ENCODE measurements at regions not wholly inside any gene's neighbourhood (a gene's known extent, or its start where the extent isn't known, plus 50 kb on each side); places are given as distances from the start of the nearest gene placed in this dataset.

- H3K4me2 ChIP-seq (ENCODE audit: low read length): peak overlapping the region; percentile 67
- TF ChIP-seq YY1 (IDR thresholded peaks at IDR 0.05; ENCODE audit: extremely low read depth, insufficient replicate concordance, low read depth, low read length): no peak
- no peak for TF ChIP-seq POLR2A (IDR thresholded peaks at IDR 0.05; ENCODE audit: borderline replicate concordance, extremely low read depth, insufficient read depth, insufficient read length)
- no peak for TF ChIP-seq SRF (IDR thresholded peaks at IDR 0.05; ENCODE audit: low read depth)
- no peak for TF ChIP-seq TCF7L2 (IDR thresholded peaks at IDR 0.05; ENCODE audit: borderline replicate concordance, extremely low read depth, insufficient read depth, insufficient read length)
- no peak for TF ChIP-seq RAD21 (IDR thresholded peaks at IDR 0.05; ENCODE audit: low read depth)
- TF ChIP-seq CEBPB (IDR thresholded peaks at IDR 0.05; ENCODE audit: low read depth): no peak
- TF ChIP-seq JUND (IDR thresholded peaks at IDR 0.05): no peak
- no peak for TF ChIP-seq SIN3A (IDR thresholded peaks at IDR 0.05; ENCODE audit: low read depth)
- no peak for TF ChIP-seq ELF1 (IDR thresholded peaks at IDR 0.05; ENCODE audit: borderline replicate concordance, low read depth)
- TF ChIP-seq CTCF (IDR thresholded peaks at IDR 0.05 in 2 of 3, conservative IDR thresholded peaks at IDR 0.05 in 1 of 3; ENCODE audit: borderline replicate concordance in 1 of 3, insufficient read depth in 1 of 3, low read depth in 2 of 3, low read length in 2 of 3): no peak
- no peaks in the 10 kb centered on the region for H3K36me3 ChIP-seq (ENCODE audit: control insufficient read depth in 1 of 2, insufficient read depth in 2 of 2, low read length in 2 of 2)
- RAD21 ChIA-PET (ENCODE audit: low non-redundant PET in 1 of 2, low total read pairs in 2 of 2, uncharacterized antibody in 2 of 2, unreplicated experiment in 2 of 2): no interaction called here
- H3K4me1 ChIP-seq (ENCODE audit: control insufficient read depth in 1 of 2, insufficient read depth in 2 of 2, low read length in 2 of 2): peaks cover 47 to 58% of the 10 kb centered on the region in 2 experiments
- DNase-seq (ENCODE audit: low read depth, low spot score) (no peak), ATAC-seq (no peak)
- POLR2A ChIA-PET: interaction anchor here (0.6 to 7.2 kb wide), 20 partner anchors 8 to 170 kb away, joined by 3 to 109 read pairs (median 16); partner anchors contain the start of genes EZR and RSPH3
- no peak overlapping the region for H2AFZ ChIP-seq (ENCODE audit: low read depth, low read length, poor library complexity, severe bottlenecking)
- CTCF ChIA-PET: interaction anchor here (1.4 kb wide), 1 partner anchor 152 kb away, joined by 3 read pairs; no protein-coding TSS in a partner anchor
- H3K9me2 ChIP-seq (ENCODE audit: insufficient read depth): no peaks in the 10 kb centered on the region
- peak overlapping the region; percentile 94 for H3K27ac ChIP-seq (ENCODE audit: low read depth, low read length)
- intact Hi-C loops (cut with micrococcal nuclease): no loop called here
- peak overlapping the region; percentile 37 to 44 for H3K4me3 ChIP-seq (replicated peaks in 1 of 2; ENCODE audit: low read depth in 1 of 2, low read length in 2 of 2)
- BruUV-seq (replicated peaks): no TSS peak
- H3K9me3 ChIP-seq (ENCODE audit: control insufficient read depth in 1 of 2, insufficient read depth in 1 of 2, low read depth in 1 of 2, low read length in 2 of 2): no peaks in the 10 kb centered on the region; a peak in 1 of 4 replicates
- no peaks in the 10 kb centered on the region for H4K20me1 ChIP-seq (ENCODE audit: insufficient read depth)
- peak overlapping the region; percentile 66 for H3K9ac ChIP-seq (ENCODE audit: low read length)
- peaks cover 20% of the 10 kb centered on the region for H3K79me2 ChIP-seq (ENCODE audit: insufficient read depth, low read length)
- no peaks in the 10 kb centered on the region for H3K27me3 ChIP-seq (ENCODE audit: insufficient read depth, low read length)
Observed at GRCh38 chr6:158870649-158870957, 51.4 kb upstream of the EZR start.

Data from HCT116 (cell line).